Omental fat pad (tissue), 3 donors: ENCODE measurements at regions not wholly inside any gene's neighbourhood (a gene's known extent, or its start where the extent isn't known, plus 50 kb on each side); places are given as distances from the start of the nearest gene placed in this dataset.

Experiments
- ATAC-seq: fragments of 150-250 bp; one replicate; pipeline ENCODE4 v1.9.1; 2016; ENCODE audit warnings: mild to moderate bottlenecking, moderate library complexity; ENCODE audit not compliant: low FRiP score
- DNase-seq: peaks from one replicate; pipeline ENCODE4 v3.0.0-alpha.2; 2019; ENCODE audit warnings: low spot score
- TF ChIP-seq, protein P1 (sequence below), 3 donors: fragments of 450-650 bp; IDR thresholded peaks; one replicate each; pipeline ENCODE4 v1.5.1; 2016 to 2017; ENCODE audit warnings: antibody characterized with exemption in 3 of 3, mild to moderate bottlenecking in 3 of 3, moderate library complexity in 2 of 3

DNA sequence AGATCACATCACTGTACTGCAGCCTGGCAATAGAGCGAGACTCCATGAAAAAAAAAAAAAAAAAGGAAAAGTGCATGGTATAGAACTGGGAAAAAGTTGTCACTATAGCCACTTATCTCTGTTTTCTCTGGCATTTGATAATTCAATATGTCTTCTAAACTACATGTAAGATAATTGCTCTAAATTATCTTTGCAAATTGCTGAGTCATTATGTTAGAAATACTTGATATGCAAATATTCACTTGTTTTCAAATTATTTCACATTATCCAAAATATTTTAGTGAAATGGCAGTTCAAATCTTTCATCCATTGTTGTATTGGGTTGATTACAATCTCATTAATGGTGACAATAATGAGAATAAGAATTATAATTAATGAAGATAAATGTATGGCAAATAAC lies 1455.1 kb downstream of the KCNT2 start:
- TF ChIP-seq, protein P1, sequence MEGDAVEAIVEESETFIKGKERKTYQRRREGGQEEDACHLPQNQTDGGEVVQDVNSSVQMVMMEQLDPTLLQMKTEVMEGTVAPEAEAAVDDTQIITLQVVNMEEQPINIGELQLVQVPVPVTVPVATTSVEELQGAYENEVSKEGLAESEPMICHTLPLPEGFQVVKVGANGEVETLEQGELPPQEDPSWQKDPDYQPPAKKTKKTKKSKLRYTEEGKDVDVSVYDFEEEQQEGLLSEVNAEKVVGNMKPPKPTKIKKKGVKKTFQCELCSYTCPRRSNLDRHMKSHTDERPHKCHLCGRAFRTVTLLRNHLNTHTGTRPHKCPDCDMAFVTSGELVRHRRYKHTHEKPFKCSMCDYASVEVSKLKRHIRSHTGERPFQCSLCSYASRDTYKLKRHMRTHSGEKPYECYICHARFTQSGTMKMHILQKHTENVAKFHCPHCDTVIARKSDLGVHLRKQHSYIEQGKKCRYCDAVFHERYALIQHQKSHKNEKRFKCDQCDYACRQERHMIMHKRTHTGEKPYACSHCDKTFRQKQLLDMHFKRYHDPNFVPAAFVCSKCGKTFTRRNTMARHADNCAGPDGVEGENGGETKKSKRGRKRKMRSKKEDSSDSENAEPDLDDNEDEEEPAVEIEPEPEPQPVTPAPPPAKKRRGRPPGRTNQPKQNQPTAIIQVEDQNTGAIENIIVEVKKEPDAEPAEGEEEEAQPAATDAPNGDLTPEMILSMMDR (IDR thresholded peaks at IDR 0.05) = no peak
- DNase-seq (no peak), ATAC-seq (no peak)

DNA sequence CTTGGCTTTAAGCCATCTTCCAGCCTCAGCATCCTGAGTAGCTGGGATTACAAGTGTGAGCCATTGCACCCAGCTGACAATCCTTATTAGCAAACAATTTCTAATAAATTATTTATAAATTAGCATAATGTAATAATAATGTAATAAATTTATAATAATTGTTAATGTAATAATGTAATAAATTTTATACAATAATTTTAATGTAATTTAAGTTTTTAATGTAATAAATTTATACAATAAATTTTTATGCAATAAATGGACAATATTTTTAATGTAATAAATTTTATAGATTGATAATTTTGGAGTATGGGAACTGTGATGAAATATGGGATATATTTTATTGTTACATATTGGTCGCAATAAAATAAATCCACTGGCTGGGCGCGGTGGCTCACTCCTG lies 1457.5 kb downstream of the KCNT2 start:
- DNase-seq = no peak
- ATAC-seq = no peak
- TF ChIP-seq, protein P1 (IDR thresholded peaks at IDR 0.05) = no peak

DNA sequence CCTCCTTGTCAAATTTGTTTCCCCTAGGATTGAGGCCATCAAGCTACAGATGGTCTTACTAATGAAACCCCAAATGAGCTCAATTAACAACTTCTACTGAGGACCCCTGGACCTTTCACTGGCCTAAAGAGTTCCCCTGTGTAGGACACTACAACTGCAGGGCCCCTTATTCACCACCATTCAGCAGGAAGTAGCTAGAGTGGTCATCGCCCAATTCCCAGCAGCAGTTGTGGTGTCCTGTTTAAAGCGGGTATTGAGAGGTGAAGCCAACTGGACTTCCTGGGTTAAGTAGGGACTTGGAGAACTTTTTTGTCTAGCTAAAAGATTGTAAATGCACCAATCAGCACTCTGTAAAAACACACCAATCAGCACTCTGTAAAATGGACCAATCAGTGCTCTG lies 1466.9 kb downstream of the KCNT2 start:
- ATAC-seq = no peak
- no peak for DNase-seq
- TF ChIP-seq, protein P1 (IDR thresholded peaks at IDR 0.05) = no peak

DNA sequence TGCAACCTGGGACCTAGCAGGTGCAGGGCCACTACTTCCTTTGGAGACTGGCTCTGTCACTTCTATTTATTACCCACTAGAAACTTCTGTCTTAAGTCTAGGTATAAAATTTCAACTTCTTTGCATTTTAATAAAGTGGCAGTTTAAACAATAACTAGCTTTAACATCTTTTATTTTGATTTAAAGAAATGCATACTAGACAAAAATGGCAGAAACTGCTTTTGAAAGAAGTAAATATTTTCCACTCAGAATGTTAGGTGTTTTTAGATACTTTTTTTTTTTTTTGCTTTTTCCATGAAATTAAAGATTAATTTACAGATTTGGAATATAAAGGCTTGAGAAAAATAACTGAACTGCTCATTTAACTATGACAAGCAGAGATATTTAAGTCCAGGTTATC lies 1477.6 kb downstream of the KCNT2 start:
- ATAC-seq (no peak), DNase-seq (no peak)
- TF ChIP-seq, protein P1 (IDR thresholded peaks at IDR 0.05) = no peak

DNA sequence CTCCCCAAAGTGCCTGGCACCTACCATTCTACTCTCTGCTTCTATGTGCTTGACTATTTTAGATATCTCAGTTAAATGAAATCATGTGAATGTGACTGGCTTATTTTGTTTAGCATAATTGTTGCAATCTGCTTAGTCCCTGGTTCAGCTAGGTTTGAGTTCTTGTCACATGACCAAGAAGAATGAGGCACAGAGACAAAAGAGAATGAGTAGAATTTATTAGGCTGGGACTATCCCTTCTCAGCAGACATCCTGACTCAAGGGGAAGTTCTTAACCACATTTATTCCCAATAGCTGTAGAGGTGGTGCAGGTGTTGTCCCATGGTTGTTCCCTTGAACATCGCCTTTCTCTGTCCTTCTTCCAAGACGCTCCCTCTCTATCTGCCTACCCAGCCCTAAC lies 1485.7 kb downstream of the KCNT2 start:
- no peak for ATAC-seq
- TF ChIP-seq, protein P1 (IDR thresholded peaks at IDR 0.05) = no peak
- DNase-seq = no peak

DNA sequence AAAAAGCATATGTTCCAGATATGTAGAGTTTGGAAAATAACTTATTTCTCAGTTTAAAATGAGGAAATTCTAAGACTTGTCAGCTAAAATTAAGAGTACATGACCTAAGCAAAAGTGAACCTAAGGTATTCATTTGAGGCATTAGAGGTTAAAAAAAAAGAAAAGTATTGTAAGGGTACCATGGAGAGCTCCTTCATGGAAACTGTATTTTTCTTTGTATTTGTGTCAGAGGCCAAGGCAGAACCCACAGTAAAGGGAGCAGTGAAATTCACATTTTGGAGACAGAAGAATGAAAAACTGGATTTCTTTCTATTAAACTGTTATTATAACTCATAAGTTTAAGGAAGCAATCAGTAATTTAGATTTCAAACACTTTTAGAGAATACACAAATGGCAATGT lies 1494.8 kb downstream of the KCNT2 start:
- ATAC-seq (no peak), DNase-seq (no peak)
- TF ChIP-seq, protein P1 (IDR thresholded peaks at IDR 0.05) = no peak

DNA sequence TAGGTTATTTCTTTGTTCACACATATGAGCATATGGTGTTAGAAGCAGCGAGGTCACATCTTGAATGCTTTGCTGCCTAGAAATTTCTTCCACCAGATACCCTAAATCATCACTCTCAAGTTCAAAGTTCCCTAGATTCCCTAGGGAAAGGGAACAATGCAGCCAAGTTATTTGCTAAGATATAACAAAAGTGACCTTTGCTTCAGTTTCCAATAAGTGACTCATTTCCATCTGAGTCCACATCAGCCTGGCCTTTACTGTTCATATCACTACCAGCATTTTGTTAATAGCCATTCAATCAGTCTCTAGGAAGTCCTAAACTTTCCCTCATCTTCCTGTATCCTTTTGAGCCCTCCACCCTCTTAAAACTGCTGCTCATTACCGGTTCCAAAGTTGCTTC lies 1502.5 kb downstream of the KCNT2 start:
- TF ChIP-seq, protein P1 (IDR thresholded peaks at IDR 0.05) = no peak
- ATAC-seq = no peak
- no peak for DNase-seq
